NCI-H2171 (cell line): ENCODE measurements at regions not wholly inside any gene's neighbourhood (a gene's known extent, or its start where the extent isn't known, plus 50 kb on each side); places are given as distances from the start of the nearest gene placed in this dataset.
"Not testable (repeated sequence)": the region's sequence is repeated elsewhere in the genome, so short reads cannot be mapped to it uniquely, and the experiment has no call there.

Source experiments
- DNase-seq: peaks from one replicate; lab custom pipeline; 2025; lab: John Stamatoyannopoulos, UW

DNA sequence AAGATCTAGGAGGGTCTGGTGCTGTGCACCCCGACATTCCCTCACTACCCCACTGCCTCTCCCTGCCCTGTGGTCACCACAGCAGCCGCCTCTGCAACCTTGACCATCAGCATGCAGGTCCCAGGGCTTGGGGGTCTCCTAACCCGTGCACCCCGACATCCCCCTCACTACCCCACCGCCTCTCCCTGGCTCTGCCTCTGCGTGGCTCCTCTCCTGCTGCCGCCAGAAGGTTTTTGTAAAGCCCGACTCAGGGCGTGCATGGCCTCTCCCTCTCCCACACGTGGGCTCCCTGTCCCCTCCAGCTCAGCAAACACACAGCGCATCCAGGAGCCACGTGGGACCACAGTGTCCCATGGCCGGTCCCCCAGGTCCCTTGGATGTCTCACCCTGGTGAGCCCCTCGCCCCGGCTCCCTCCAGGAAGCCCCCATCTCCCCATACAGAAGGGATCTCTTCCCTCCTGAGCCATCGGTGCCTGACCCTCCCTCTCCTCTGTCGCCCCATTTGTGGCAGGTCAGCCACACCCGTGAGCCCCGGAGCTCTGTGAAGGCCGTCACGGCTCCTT is 112.5 kb upstream of the LPCAT1 start:
- DNase-seq, result not testable (repeated sequence)

DNA sequence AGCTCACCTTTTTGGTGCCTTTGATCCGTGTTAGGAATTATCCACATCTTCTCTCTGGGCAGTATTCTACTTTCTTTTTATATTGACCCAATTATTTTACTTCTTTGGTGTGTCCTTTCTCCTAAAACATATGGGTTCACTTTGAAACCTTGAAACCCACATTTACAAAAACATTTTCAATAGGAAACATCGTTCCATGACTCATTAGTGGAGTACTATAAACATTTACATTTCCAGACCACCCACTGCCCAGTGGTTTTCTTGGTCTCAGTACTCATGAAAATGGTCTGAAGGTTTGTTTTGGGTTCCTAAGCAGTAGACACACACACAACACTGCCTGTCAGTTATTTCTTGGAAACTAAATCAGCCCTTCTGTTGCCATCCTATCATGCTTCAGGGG is 111.7 kb upstream of the LPCAT1 start:
- DNase-seq, result not testable (repeated sequence)

DNA sequence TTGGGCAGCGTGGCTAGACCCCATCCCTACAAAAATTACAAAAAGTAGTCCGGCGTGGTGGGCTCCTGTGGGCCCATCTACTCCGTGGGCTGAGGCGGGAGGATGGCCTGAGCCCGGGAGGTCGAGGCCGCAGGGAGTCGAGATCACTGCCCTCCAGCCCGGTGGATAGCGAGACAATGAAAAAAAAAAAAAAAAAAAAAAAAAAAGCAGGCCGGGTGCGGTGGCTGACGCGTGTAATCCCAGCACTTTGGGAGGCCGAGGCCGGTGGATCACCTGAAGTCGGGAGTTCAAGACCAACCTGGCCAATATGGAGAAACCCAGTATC is 110.5 kb upstream of the LPCAT1 start:
- no peak for DNase-seq

DNA sequence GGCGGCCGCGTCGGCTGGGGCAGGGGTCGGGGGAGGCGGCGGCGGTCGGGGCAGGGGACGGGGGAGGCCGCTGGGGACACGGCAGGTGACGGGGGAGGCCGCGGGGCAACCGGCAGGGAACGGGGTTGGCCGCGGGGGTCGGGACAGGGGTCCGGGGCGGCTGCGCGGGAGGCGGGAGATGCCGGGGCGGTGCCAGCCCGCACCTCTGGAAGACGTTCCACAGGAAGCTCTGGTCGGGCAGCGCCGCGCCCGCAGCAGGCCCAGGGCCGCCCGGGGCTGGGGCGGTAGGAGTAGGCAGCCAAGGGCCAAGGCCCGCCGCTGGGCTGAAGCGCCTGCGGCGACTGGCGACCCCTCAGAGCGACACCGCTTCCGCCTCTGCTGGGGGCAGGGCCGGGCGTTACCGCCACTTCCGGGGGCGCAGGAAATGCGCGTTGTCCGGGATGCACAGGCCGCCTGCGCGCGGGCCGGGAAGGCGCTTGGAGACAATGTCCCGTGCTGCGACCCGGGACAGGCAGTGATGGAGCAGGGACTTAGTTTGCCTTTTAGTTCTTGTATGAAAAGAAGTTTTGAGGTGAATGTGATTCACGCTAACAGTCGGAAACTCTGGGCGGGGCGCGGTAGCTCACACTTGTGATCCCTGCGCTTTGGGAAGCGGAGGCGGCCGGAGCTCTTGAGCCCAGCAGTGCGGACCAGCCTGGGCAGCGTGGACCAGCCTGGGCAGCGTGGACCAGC is 110.0 kb upstream of the LPCAT1 start:
- DNase-seq, result peak; percentile 87

DNA sequence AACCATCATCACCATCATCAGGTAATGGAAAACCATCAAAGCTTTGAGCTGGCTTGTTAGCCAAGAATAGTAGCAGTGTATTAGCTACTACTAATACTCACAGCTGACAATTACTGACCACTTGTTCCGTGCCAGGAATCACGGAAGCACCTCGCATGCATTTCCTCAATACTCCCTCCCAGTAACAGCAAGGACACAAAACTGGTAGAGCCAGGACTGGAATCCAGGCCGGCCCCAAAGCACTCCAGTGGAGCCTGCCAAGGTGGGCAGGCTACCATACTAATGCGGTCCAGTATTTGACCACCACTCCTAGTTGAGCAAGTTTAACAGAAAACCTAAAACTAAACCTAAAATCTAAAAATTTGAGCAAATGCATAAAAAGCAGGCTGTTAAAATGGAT is 107.2 kb upstream of the LPCAT1 start:
- not testable (repeated sequence) for DNase-seq

DNA sequence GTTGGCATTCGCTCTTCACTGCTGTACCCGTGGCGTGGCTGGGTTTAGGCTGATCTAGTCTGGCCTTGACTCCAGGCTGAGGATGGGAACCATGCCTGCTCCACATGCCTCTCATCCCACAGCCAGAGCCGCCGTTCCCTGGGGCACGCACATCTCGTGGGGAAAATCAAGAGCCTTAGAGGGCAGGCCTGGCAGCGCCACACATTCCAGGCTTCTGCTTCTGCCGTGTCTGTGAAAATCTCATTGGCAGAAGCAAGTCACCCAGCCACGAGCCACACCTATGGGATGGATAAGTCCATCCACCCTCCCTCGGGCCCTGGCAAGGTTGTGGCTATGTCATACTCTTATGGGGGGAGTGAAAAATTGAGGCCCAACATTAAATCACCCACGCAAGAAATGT is 102.6 kb upstream of the LPCAT1 start:
- not testable (repeated sequence) for DNase-seq

DNA sequence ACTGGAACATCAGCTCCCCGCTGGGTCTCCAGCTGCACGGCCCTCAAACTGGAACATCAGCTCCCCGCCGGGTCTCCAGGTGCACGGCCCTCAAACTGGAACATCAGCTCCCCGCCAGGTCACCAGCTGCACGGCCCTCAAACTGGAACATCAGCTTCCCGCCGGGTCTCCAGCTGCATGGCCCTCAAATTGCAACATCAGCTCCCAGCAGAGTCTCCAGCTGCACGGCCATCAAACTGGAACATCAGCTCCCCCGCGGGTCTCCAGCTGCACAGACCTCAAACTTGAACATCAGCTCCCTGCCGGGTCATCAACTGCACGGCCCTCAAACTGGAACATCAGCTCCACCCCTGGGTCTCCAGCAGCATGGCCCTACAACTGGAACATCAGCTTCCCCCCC is 95.8 kb upstream of the LPCAT1 start:
- not testable (repeated sequence) for DNase-seq

DNA sequence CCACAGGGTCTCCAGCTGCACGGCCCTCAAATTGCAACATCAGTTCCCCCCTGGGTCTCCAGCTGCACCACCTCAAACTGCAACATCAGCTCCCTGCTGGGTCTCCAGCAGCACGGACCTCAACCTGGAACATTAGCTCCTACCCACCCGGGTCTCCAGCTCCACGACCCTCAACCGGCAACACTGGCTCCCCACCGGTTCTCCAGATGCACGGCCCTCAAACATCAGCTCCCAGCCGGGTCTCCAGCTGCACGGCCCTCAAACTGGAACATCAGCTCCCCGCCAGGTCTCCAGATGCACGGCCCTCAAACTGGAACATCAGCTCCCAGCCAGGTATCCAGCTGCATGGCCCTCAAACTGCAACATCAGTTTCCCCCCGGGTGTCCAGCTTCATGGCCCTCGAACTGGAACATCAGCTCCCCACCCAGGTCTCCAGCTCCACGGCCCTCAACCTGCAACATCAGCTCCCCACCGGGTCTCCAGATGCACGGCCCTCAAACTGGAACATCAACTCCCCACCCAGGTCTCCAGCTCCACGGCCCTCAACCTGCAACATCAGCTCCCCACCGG is 94.6 kb upstream of the LPCAT1 start:
- not testable (repeated sequence) for DNase-seq

DNA sequence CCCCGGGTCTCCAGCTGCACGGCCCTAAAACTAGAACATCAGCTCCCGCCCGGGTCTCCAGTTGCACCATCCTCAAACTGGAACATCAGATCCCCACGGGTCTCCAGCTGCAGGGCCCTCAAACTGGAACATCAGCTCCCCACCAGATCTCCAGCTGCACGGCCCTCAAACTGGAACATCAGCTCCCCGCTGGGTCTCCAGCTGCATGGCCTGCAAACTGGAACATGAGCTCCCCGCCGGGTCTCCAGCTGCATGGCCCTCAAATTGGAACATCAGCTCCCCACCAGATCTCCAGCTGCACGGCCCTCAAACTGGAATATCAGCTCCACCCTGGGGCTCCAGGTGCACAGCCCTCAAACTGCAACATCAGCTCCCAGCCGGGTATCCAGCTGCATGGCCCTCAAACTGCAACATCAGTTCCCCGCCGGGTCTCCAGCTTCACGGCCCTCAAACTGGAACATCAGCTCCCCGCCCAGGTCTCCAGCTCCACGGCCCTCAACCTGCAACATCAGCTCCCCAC is 93.5 kb upstream of the LPCAT1 start:
- not testable (repeated sequence) for DNase-seq

DNA sequence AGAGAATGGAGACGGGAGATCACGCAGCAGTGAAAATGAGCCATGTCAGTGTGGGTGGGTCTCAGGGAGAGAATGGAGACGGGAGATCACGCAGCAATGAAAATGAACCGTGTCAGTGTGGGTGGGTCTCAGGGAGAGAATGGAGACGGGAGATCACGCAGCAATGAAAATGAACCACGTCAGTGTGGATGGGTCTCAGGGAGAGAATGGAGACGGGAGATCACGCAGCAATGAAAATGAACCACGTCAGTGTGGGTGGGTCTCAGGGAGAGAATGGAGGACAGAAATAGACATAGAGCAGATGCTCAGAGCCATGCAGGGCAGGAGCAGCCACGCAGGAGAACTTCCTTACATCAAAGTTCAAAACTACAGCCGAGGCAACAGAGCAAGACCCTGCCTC is 89.8 kb upstream of the LPCAT1 start:
- not testable (repeated sequence) for DNase-seq

DNA sequence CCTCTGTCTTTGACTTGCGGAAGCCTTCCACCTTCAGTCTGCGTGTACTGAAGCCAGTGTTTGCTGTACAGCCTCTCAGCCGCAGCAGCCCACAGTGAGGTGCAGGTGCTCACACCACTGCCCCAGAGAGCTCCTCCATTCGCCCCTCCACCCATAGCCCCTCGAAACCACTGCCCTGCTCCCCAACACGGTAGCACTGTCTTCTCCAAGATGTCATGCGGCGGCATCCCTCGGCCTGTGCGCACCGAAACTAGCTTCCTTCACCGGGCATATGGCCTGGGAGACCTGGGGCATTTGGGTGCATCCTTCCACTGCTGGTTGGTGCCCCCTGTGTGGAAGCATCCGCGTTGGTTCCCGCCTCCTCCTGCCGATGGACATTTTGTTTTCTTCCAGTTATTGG is 86.8 kb upstream of the LPCAT1 start:
- DNase-seq, result not testable (repeated sequence)

DNA sequence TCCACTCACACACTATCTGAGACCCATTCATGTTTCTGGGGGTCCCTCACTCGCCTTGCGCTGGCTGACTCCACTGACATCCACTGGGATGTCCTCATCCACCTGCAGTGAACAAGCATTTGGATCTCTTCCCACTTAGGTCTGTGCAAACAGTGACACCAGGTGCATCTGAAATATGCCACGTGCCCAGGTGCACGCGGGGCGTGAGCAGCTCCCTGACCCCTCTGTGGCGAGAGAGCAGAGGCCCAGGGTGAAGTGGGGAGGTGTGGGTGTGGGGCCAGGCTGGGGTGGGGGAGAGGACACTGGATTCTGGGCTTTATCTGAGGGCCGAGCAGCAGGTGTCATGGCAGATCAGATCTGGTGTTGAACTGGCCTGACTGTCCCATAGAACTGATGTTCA is 85.4 kb upstream of the LPCAT1 start:
- DNase-seq, result not testable (repeated sequence)

DNA sequence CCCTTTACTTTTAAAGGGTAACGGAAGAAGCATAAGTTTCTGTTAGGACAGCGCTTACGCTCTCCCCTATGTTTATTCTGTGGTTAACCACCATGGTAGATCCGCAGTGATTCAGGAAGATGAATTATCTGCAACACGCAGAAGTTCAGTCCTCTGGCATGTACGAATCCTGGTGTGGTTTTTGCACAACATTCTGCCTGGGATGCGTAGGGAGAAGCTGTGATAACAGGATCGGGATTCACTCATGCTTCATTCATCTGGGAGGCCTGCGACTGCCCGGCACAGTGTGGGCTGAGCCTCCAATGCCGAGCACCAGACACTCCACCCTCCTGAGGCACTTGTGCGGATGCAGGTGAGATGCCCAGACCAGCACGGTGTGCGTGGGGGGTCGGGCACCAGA is 84.6 kb upstream of the LPCAT1 start:
- DNase-seq, result not testable (repeated sequence)

DNA sequence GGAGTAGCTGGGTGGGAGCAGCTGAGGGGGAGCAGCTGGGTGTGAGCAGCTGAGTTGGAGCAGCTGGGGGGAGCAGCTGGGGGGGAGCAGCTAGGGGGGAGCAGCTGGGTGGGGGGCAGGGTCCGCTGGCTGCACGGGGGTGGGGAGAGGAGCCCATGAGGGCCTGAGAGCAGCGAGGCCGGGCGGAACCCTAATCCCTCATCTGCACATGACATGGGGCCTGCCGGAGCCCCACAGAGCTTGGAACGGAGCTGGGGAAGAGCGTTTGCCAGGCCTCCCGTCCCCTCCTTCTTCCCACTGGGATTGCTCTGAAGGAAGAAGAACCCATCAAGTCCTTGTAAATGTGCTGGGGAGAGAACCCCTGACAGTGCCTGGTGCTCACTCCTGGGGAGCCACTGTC is 83.2 kb upstream of the LPCAT1 start:
- DNase-seq, result not testable (repeated sequence)

DNA sequence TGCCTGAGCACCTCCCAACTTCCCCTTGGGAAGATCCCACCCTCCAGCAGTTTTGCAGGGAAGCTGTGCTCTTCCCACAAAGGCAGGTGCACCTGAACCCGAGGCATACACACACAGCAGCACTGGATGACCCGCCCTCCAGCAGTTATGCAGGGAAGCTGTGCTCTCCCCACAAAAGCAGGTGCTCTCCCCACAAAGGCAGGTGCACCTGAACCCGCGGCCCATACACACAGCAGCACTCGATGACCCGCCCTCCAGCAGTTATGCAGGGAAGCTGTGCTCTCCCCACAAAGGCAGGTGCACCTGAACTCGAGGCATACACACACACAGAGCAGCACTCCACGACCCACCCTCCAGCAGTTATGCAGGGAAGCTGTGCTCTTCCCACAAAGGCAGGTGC is 80.2 kb upstream of the LPCAT1 start:
- DNase-seq, result not testable (repeated sequence)

DNA sequence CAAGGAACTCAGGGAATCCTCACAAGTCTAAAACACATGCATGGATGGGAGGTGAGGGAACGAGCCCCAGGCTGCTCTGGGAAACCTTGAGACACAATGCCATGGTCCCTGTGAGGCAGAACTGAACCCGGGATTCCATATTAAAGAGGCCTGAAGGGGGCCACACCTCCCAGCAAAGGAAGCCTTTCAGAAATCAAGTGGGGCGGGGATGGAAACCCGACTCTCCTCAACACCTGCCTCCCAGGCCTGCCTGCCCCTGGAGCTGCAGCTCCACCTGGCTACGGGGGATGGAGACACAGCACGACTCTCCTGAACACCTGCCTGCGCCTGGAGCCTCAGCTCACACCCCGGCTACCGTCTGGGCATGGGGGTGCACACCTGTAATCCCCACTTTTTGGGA is 77.8 kb upstream of the LPCAT1 start:
- peak; percentile 68 for DNase-seq

DNA sequence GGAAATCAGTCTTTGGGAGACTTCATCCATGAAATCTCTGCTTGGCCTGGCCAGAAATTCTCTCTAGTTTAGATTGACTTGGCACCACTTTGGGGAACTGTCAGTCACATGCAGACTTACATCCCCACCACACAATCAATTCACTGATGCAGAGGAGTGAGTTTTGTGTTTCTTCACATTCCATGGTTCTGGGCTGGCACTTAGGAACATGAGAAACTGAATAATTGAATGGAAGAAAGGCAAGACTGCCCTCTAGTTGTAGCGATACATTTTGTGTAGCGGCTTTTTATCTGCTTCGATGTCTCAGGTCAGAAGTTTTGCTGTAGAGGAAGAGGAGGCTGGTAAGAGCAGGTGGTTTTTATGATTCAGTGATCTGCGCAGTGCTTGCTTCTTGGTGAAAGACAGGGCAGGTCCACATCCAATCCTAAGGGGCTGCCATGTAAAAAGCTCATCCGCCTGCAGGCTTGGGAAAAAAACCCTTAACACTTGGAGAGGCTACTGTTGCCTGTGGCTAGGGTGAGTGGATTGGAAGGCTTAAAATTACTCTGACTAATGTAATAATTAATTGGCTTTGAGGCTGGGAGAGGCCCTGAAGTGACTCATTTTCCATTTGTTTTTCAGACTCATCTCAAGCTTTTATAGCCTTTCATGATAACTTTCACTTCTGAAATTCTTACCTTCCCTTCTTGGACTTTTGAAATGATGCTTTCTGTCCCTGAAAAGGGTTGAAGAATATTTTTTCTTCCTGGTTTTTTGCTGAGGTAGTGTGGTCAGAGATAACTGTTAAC is 75.4 kb upstream of the LPCAT1 start:
- DNase-seq, result not testable (repeated sequence)

DNA sequence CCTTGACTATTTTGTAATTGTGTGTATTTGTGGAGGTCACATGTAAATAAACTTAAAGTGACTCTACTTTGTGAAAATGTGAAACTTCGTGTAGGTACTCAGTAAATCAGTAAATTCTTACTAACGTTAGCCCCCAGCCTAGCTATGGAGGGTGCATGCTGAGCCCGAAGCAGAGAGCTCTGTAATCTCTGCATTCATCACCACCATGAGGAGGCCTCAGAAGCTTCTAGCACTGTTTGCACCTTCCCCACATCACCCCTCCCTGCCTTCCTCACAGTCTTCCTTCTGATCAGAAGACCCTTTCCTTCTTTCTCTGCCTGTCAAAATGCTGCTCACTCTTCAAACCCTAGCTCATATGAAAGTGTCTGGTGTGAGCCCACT is 73.3 kb upstream of the LPCAT1 start:
- not testable (repeated sequence) for DNase-seq

DNA sequence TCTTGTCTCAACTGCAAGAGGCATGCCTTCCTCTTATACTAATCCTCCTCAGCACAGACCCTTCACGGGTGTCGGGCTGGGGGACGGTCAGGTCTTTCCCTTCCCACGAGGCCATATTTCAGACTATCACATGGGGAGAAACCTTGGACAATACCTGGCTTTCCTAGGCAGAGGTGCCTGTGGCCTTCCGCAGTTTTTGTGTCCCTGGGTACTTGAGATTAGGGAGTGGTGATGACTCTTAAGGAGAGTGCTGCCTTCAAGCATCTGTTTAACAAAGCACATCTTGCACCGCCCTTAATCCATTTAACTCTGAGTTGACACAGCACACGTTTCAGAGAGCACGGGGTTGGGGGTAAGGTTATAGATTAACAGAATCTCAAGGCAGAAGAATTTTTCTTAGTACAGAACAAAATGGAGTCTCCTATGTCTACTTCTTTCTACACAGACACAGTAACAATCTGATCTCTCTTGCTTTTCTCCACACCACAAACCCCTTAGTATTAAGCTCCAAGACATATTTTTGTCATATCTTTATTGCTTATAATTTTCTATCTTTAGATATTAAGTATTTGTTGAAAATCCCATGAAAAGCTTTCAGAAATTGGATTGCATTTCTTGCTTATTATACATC is 72.8 kb upstream of the LPCAT1 start:
- not testable (repeated sequence) for DNase-seq

DNA sequence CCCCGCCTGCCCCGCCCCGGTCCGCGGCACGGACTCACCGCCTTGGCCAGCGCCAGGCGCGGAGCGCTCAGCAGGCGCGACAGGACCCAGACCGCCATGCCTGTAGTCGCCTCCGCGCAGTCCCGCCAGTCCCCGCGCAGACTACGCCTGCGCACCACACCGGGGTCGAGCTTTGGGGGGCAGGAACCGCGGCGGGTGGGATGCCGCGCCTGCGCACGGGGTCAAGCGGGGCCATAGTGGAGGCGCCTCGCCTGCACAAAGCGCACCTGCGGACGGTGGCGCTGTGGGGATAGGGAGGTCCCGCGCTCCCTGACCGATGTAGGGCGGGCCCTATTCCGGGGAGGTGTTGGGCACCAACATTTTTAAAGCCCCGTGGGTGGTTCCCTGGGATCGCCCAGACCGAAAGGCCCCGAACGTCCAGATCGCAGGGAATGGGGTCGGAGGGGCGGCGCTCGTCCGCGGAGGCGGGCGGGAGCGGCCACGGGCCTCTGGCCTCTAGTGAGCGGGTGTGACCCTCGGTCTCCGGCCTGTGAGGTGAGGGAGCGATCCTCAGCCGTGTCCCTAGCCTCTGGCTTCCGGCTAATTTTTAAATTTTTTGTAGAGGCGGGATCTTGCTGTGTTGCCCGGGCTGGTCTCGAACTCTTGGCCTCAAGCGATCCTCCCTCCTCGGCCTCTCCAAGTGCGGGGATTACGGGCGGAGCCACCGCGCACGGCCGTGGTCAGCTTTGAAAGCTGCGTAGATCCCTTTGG is 70.8 kb upstream of the LPCAT1 start:
- peak; percentile 97 for DNase-seq

DNA sequence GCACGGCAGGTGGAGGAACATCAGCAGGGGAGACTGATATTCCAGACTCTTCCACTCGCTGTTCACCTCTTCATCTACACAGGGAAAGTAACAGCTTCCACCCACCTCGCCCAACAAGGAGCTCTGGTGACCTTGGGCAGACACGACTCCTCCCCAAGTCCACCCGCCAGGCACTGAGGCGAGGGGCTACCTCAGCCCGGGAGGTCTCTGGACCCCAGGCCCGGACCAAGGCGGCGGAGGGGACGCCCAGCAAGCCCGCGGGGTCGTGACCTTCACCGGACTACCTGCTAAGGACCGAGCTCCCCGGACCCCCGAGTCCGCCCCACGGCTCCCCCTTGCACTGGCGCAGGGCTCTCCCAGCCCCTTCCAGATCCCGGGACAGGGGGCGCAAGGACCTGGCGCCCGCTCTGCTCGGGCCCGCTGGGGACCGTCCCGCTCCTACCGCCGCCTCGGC is 70.2 kb upstream of the LPCAT1 start:
- no peak for DNase-seq
